DMS 273 (cell line): ENCODE measurements at regions not wholly inside any gene's neighbourhood (a gene's known extent, or its start where the extent isn't known, plus 50 kb on each side); places are given as distances from the start of the nearest gene placed in this dataset.

Experiments used
- DNase-seq: peaks from one replicate; lab custom pipeline; 2025; ENCODE audit not compliant: unreplicated experiment; lab: John Stamatoyannopoulos, UW

GRCh38 chr13:39100996-39101738 is 62.9 kb downstream of the NHLRC3 start:
- DNase-seq, result peak; percentile 92

GRCh38 chr13:39102981-39103490 is 64.8 kb downstream of the NHLRC3 start:
- DNase-seq, result peak; percentile 6

GRCh38 chr13:39105110-39105509 is 66.9 kb downstream of the NHLRC3 start:
- DNase-seq, result peak; percentile 91

GRCh38 chr13:39106216-39107005 is 68.2 kb downstream of the NHLRC3 start:
- DNase-seq, result peak; percentile 48

- DNase-seq, result peak; percentile 68
These were observed 69.3 kb downstream of the NHLRC3 start for GRCh38 chr13:39107561-39107960.

GRCh38 chr13:39108783-39109182 is 70.5 kb downstream of the NHLRC3 start:
- no peak for DNase-seq

- DNase-seq, result no peak
These were observed 72.4 kb downstream of the NHLRC3 start for GRCh38 chr13:39110518-39111097.

- no peak for DNase-seq
These were observed 72.9 kb downstream of the NHLRC3 start for GRCh38 chr13:39111145-39111544.

GRCh38 chr13:39119422-39119821 is 81.2 kb downstream of the NHLRC3 start:
- no peak for DNase-seq

- no peak for DNase-seq
These were observed 85.3 kb downstream of the NHLRC3 start for GRCh38 chr13:39123578-39123977.

GRCh38 chr13:39129213-39129612 is 91.0 kb downstream of the NHLRC3 start:
- DNase-seq, result peak; percentile 83

- no peak for DNase-seq
These were observed 92.0 kb downstream of the NHLRC3 start for GRCh38 chr13:39130301-39130700.

GRCh38 chr13:39132286-39133230 is 94.3 kb downstream of the NHLRC3 start:
- DNase-seq, result peak; percentile 5

GRCh38 chr13:39133781-39134180 is 95.5 kb downstream of the NHLRC3 start:
- no peak for DNase-seq

GRCh38 chr13:39134574-39134973 is 96.3 kb downstream of the NHLRC3 start:
- DNase-seq, result no peak

GRCh38 chr13:39144391-39144790 is 106.1 kb downstream of the NHLRC3 start:
- DNase-seq, result peak; percentile 11

- peak; percentile 70 for DNase-seq
These were observed 106.8 kb downstream of the NHLRC3 start for GRCh38 chr13:39144941-39145533.

GRCh38 chr13:39148513-39148961 is 110.3 kb downstream of the NHLRC3 start:
- DNase-seq, result no peak

GRCh38 chr13:39149896-39150295 is 111.6 kb downstream of the NHLRC3 start:
- no peak for DNase-seq

- no peak for DNase-seq
These were observed 115.8 kb downstream of the NHLRC3 start for GRCh38 chr13:39154041-39154440.
